GM18505 (cell line): ENCODE measurements at regions not wholly inside any gene's neighbourhood (a gene's known extent, or its start where the extent isn't known, plus 50 kb on each side); places are given as distances from the start of the nearest gene placed in this dataset.

Experiments used
- ATAC-seq: cut with Tn5 transposase; IDR thresholded peaks from one replicate; pipeline ENCODE4 v1.9.1; 2021; ENCODE audit not compliant: unreplicated experiment
- POLR2A ChIP-seq: IDR thresholded peaks from 4 replicates; pipeline ENCODE4 v1.6.1; 2011; ENCODE audit warnings: borderline replicate concordance; ENCODE audit not compliant: insufficient read depth, insufficient read length; ENCODE audit errors: extremely low read depth

DNA sequence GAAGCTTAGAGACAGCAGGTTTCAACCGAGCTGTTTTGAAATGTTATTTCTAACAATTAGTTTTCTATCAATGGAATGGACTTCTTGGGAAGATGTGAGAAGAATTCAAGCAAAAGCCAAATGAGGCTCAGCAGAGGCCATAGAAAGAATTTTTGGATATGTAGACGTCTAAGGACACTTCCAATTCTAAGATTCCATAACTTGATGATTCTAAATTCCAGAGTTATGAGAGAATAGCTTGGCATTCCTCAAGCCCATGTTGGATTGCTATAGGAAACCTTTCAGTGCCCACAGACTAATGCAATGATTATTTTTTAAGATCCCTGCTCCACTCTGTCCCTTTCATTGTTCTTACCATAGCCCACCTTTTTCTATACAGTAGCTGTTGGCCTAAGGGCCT is 77.2 kb upstream of the PALS2 start:
- no peak for TF ChIP-seq POLR2A
- no peak for ATAC-seq

GRCh38 chr7:24498439-24498838 is 74.8 kb upstream of the PALS2 start:
- TF ChIP-seq POLR2A, result no peak
- ATAC-seq, result no peak

GRCh38 chr7:24499871-24500270 is 73.4 kb upstream of the PALS2 start:
- no peak for ATAC-seq

GRCh38 chr7:24500599-24500998 is 72.7 kb upstream of the PALS2 start:
- TF ChIP-seq POLR2A, result no peak
- no peak for ATAC-seq

More at GRCh38 chr7:24499871-24500270, 73.4 kb upstream of the PALS2 start:
- no peak for TF ChIP-seq POLR2A

DNA sequence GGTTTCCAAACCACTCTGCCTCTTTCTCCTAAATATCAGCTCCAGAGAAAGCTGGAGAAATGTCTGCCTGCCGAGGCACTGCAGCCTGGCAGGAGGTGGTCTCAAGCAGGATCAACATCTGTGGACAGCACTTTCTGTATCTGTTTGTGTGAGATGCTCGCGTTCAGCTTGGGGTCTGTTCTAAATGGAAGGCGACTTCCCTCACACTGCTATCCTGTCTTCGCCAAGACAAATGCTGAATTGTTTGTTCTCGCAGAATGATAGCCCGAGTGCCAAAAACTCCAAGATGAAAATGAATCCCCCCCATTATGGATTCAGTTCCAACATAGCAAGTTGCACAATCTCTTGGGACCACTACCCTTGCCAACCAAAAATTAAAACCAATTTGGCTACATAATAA is 72.2 kb upstream of the PALS2 start:
- no peak for ATAC-seq
- no peak for TF ChIP-seq POLR2A

- TF ChIP-seq POLR2A, result no peak
- ATAC-seq, result no peak
These were observed 71.7 kb upstream of the PALS2 start for GRCh38 chr7:24501443-24502134.

DNA sequence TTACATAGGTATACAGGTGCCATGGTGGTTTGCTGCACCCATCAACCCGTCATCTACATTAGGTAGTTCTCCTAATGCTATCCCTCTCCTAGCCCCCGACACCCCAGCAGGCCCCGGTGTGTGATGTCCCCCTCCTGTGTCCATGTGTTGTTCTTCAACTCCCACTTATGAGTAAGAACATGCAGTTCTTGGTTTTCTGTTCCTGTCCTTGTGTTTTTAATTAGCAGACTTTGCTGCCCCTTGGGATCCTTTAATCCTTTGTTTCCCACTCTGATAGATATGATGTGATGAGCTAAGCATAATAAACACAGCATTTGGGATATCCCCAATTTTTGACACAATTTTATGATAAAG is 71.1 kb upstream of the PALS2 start:
- no peak for TF ChIP-seq POLR2A
- ATAC-seq, result no peak

DNA sequence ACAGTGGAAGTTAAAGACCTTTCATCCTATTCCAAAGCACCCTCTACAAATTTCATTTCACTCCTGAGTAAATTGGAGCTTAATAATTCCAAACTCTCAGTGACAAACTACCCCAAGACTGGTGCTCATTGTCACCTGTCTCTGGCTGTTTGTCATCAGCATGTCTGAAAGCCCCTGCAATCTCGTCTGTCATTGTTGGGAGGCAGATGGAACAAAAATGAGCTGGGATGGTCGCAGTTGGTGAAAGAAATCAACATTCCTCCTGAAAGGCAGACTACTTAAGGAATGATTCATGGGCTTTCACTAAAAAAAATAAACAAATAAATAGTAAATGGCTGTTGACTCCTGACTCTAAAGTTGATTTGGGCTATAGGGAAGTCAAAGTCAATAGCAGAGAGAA is 69.7 kb upstream of the PALS2 start:
- no peak for TF ChIP-seq POLR2A
- no peak for ATAC-seq

- TF ChIP-seq POLR2A, result no peak
- ATAC-seq, result no peak
These were observed 69.2 kb upstream of the PALS2 start for GRCh38 chr7:24504040-24504439.

DNA sequence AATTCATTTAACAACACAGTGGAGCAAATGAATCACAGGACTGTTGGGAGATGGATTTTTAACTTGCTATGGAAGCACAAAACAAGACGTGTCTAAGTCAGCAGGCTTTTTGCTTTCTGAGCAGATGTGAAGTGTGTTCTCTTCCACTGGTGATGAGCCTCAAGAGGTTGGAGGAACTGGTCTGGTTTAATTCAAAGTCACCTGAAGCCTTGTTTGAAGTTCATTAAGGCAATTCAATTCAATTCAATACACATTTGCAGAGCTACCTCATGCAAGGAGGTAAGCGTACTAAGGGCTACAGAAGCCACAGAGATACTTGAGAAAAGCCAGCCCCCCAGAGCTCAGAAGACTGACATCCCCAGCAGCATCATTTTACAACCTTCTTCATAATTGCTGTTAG is 68.4 kb upstream of the PALS2 start:
- no peak for ATAC-seq
- no peak for TF ChIP-seq POLR2A

GRCh38 chr7:24505968-24506367 is 67.3 kb upstream of the PALS2 start:
- TF ChIP-seq POLR2A, result no peak

DNA sequence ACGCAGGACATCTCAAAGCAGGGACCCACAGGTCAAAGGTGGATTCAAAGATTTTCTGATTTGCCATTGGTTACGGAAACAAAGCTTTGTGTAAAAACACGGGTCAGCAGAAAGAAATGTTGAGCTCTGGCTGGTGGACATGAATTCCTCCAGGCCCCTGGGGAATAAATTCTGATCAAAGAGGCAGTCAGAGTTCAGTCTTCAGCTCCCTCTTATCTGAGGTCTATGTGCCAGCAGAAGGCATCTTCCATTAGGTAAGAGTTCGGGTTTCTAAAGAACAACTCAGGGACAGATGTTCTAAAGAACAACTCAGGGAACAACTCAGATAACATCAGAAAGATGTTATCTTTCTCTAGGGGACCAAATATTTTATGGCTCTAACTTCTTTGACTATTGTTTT is 64.9 kb upstream of the PALS2 start:
- no peak for TF ChIP-seq POLR2A
- ATAC-seq, result no peak

More at GRCh38 chr7:24505968-24506367, 67.3 kb upstream of the PALS2 start:
- ATAC-seq, result no peak

DNA sequence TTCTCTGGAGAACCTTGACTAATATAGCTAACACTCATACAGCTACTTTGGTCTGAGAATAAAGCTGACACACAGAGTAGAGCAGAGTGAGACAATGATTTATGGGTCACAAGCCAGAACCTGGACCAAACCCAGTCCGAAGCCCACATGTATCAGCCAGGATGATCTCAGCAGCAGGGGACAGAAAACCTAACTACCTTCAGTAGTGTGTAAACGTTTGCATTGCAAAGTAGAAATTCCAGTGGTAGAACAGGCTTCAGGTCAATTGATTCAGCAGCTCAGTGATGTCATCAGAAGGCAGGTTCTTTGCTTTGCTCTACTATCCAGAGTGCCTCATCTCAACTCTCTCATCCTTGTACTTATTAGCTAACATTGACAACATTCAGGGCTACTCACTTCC is 62.5 kb upstream of the PALS2 start:
- TF ChIP-seq POLR2A, result no peak
- no peak for ATAC-seq

DNA sequence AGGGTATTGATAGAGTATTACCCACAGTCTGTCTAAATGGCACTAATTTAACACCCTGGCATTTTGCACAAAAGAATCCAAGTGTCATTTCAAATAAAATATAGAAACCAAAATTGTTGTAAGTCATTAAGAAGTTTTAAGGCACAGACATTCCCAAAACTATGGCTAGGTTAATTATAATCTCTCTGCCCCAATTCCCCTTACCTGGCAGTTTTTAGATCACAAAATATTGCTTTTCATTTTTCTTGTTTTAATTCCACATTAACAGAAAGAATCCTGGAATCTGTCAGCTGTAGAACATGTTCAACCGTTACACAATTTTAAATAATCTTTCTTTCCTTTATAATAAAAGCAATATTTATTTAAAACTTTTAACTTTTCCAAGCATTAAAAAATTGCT is 56.1 kb upstream of the PALS2 start:
- ATAC-seq, result no peak
- TF ChIP-seq POLR2A, result no peak
